ENCODE measurements at regions not wholly inside any gene's neighbourhood (a gene's known extent, or its start where the extent isn't known, plus 50 kb on each side); places are given as distances from the start of the nearest gene placed in this dataset.

- Histone ChIP-seq H3K9me3 (ENCODE audit: control insufficient read depth in 2 of 2, insufficient read depth in 1 of 2, low read depth in 1 of 2, low read length in 1 of 2) (no peaks in the 10 kb centered on the region), H3K36me3 (ENCODE audit: control insufficient read depth in 3 of 3, insufficient read depth in 2 of 3, low read depth in 1 of 3, low read length in 3 of 3) (no peaks in the 10 kb centered on the region), H3K4me1 (ENCODE audit: control insufficient read depth in 3 of 3, insufficient read depth in 2 of 3, low read depth in 1 of 3, low read length in 2 of 3) (peaks cover 0 to 4% (median 0%) of the 10 kb centered on the region in 3 donors), H3K27ac (ENCODE audit: low read depth in 1 of 3, low read length in 2 of 3) (no peak overlapping the region), H3K4me3 (ENCODE audit: low read depth in 1 of 3, low read length in 3 of 3) (no peak overlapping the region), H3K27me3 (ENCODE audit: control insufficient read depth in 3 of 3, insufficient read depth in 3 of 3, low read length in 3 of 3) (no peaks in the 10 kb centered on the region)
- 83 to 96% (median 92%) methylated on average over 3 of the region's 3 CpGs for WGBS, 3 donors
- FAIRE-seq (no peak), DNase-seq (no peak)
Observed at GRCh38 chrX:69069876-69070275, 95.4 kb downstream of the PJA1 start.

- Histone ChIP-seq H3K36me3 (ENCODE audit: control insufficient read depth in 3 of 3, insufficient read depth in 2 of 3, low read depth in 1 of 3, low read length in 3 of 3) (no peaks in the 10 kb centered on the region), H3K4me1 (ENCODE audit: control insufficient read depth in 3 of 3, insufficient read depth in 2 of 3, low read depth in 1 of 3, low read length in 2 of 3) (peaks cover 0 to 4% (median 0%) of the 10 kb centered on the region in 3 donors), H3K4me3 (ENCODE audit: low read depth in 1 of 3, low read length in 3 of 3) (no peak overlapping the region), H3K27me3 (ENCODE audit: control insufficient read depth in 3 of 3, insufficient read depth in 3 of 3, low read length in 3 of 3) (no peaks in the 10 kb centered on the region), H3K9me3 (ENCODE audit: control insufficient read depth in 2 of 2, insufficient read depth in 1 of 2, low read depth in 1 of 2, low read length in 1 of 2) (peaks cover 0 to 4% of the 10 kb centered on the region in 2 donors), H3K27ac (ENCODE audit: low read depth in 1 of 3, low read length in 2 of 3) (no peak overlapping the region)
- FAIRE-seq (no peak), DNase-seq (no peak)
- 50 to 81% (median 60%) methylated on average over 2 to 4 of the region's 4 CpGs for WGBS, 3 donors
Observed at GRCh38 chrX:69069086-69069445, 96.2 kb downstream of the PJA1 start.

- WGBS, 3 donors: 72 to 79% (median 76%) methylated on average over 6 to 7 of the region's 7 CpGs
- H3K27ac ChIP-seq (ENCODE audit: low read depth in 1 of 3, low read length in 2 of 3): no peak overlapping the region
- no peak overlapping the region for H3K4me3 ChIP-seq (ENCODE audit: low read depth in 1 of 3, low read length in 3 of 3)
- H3K27me3 ChIP-seq (ENCODE audit: control insufficient read depth in 3 of 3, insufficient read depth in 3 of 3, low read length in 3 of 3): no peaks in the 10 kb centered on the region
- DNase-seq (no peak), FAIRE-seq (no peak)
- no peaks in the 10 kb centered on the region for H3K36me3 ChIP-seq (ENCODE audit: control insufficient read depth in 3 of 3, insufficient read depth in 2 of 3, low read depth in 1 of 3, low read length in 3 of 3)
- H3K4me1 ChIP-seq (ENCODE audit: control insufficient read depth in 3 of 3, insufficient read depth in 2 of 3, low read depth in 1 of 3, low read length in 2 of 3): peaks cover 0 to 4% (median 0%) of the 10 kb centered on the region in 3 donors
- peaks cover 0 to 7% of the 10 kb centered on the region in 2 donors for H3K9me3 ChIP-seq (ENCODE audit: control insufficient read depth in 2 of 2, insufficient read depth in 1 of 2, low read depth in 1 of 2, low read length in 1 of 2)
Observed at GRCh38 chrX:69068301-69069085, 96.8 kb downstream of the PJA1 start.

DNA sequence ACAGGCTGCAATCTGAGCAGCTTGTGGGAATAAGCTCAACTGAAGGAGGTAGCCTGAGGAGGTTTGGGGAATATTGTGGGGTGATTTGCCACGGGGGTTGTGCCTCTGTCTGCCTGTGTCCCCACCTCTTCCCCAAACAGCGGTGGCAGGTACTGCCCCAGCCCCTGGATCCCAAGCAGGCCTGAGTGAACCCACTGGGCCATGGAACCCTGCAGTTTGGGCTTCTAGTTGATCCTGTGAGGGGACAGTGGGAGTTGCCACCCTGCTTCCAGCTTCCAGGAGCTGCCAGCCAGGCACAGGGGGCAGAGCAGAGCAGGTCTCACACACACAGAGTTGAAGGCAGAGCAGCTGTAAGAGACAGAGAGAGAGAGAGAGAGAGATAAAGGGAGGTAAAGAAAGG, 97.4 kb downstream of the PJA1 start:
- H3K4me1 ChIP-seq (ENCODE audit: control insufficient read depth in 3 of 3, insufficient read depth in 2 of 3, low read depth in 1 of 3, low read length in 2 of 3): peaks cover 0 to 4% (median 0%) of the 10 kb centered on the region in 3 donors
- FAIRE-seq (no peak), DNase-seq (no peak)
- no peaks in the 10 kb centered on the region for H3K27me3 ChIP-seq (ENCODE audit: control insufficient read depth in 3 of 3, insufficient read depth in 3 of 3, low read length in 3 of 3)
- WGBS, 3 donors: 58 to 94% (median 76%) methylated on average over 2 of the region's 2 CpGs
- H3K27ac ChIP-seq (ENCODE audit: low read depth in 1 of 3, low read length in 2 of 3): no peak overlapping the region
- peaks cover 0 to 7% of the 10 kb centered on the region in 2 donors for H3K9me3 ChIP-seq (ENCODE audit: control insufficient read depth in 2 of 2, insufficient read depth in 1 of 2, low read depth in 1 of 2, low read length in 1 of 2)
- H3K4me3 ChIP-seq (ENCODE audit: low read depth in 1 of 3, low read length in 3 of 3): no peak overlapping the region
- no peaks in the 10 kb centered on the region for H3K36me3 ChIP-seq (ENCODE audit: control insufficient read depth in 3 of 3, insufficient read depth in 2 of 3, low read depth in 1 of 3, low read length in 3 of 3)

DNA sequence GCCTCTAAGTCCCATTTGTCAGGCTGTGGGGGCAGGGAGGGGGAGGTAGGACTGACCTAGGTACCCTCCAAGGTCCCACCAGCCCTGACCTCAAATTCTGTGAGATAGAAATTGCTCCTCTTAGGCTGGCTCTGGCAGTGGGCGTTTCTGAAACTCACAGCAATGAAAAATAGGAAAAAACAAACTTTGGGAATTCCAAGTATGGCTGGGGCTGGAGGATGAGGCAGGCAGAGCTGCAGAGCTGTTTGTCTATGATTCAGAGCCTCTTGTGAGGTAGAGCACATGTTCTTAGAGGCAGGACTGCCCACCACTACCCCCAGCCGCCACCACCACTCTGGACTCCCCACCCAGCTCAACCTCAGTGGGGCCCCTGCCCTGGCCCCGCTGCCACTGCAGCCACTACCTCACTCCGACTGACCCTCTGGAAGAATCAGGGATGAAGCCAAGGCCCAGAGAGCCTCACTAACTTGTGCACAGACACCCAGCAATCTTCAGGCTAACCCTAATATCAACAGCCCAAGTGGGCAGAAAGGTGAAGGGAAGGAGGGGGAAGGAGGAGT, 98.2 kb downstream of the PJA1 start:
- Histone ChIP-seq H3K9me3 (ENCODE audit: control insufficient read depth in 2 of 2, insufficient read depth in 1 of 2, low read depth in 1 of 2, low read length in 1 of 2) (peaks cover 0 to 7% of the 10 kb centered on the region in 2 donors), H3K27me3 (ENCODE audit: control insufficient read depth in 3 of 3, insufficient read depth in 3 of 3, low read length in 3 of 3) (no peaks in the 10 kb centered on the region), H3K4me1 (ENCODE audit: control insufficient read depth in 3 of 3, insufficient read depth in 2 of 3, low read depth in 1 of 3, low read length in 2 of 3) (peaks cover 0 to 4% (median 0%) of the 10 kb centered on the region in 3 donors), H3K27ac (ENCODE audit: low read depth in 1 of 3, low read length in 2 of 3) (no peak overlapping the region), H3K4me3 (ENCODE audit: low read depth in 1 of 3, low read length in 3 of 3) (no peak overlapping the region), H3K36me3 (ENCODE audit: control insufficient read depth in 3 of 3, insufficient read depth in 2 of 3, low read depth in 1 of 3, low read length in 3 of 3) (no peaks in the 10 kb centered on the region)
- DNase-seq (no peak), FAIRE-seq (no peak)
- 61 to 94% (median 75%) methylated on average over 3 to 4 of the region's 4 CpGs for WGBS, 3 donors

DNA sequence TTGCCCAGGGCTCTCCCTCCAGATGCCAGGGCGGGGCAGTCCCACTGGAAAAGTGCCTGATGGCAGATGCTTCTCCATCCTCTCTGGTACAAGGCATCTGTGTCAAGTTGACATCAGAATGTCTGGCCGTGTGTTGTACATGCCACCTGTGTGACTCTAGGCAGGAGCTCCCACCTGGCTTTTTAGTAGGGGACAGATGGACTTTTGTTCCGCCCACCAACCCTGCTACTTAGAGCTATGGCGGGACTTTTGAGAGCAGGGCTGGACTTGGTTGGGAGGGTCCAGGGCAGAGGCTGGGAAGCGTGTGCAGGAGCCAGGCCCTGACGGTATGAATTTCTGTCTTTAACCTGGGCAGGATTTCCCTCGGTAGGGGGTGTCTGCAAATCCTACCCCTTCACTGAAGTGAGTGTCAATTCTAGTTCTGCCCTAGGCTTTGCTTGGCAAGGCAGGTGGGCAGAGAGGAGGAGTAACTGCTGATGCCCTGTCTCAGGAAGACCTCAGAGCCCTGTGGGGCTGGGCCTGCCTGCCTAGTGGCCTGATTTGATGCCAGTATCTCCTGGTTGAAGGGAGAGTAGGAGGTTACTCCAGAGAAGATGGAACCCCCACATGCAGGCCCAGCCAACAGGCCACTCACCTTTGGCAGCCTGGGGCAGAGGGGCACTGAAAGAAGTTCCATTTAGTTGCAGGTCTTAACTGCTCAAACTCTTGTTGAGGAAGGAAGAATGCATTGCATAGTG, 99.1 kb downstream of the PJA1 start:
- Histone ChIP-seq H3K36me3 (ENCODE audit: control insufficient read depth in 3 of 3, insufficient read depth in 2 of 3, low read depth in 1 of 3, low read length in 3 of 3) (no peaks in the 10 kb centered on the region), H3K4me3 (ENCODE audit: low read depth in 1 of 3, low read length in 3 of 3) (no peak overlapping the region), H3K4me1 (ENCODE audit: control insufficient read depth in 3 of 3, insufficient read depth in 2 of 3, low read depth in 1 of 3, low read length in 2 of 3) (peaks cover 0 to 4% (median 0%) of the 10 kb centered on the region in 3 donors), H3K27me3 (ENCODE audit: control insufficient read depth in 3 of 3, insufficient read depth in 3 of 3, low read length in 3 of 3) (no peaks in the 10 kb centered on the region), H3K9me3 (ENCODE audit: control insufficient read depth in 2 of 2, insufficient read depth in 1 of 2, low read depth in 1 of 2, low read length in 1 of 2) (peaks cover 0 to 7% of the 10 kb centered on the region in 2 donors), H3K27ac (ENCODE audit: low read depth in 1 of 3, low read length in 2 of 3) (no peak overlapping the region)
- 70 to 90% (median 88%) methylated on average over 7 of the region's 7 CpGs for WGBS, 3 donors
- FAIRE-seq (no peak), DNase-seq (no peak)

- H3K4me1 ChIP-seq (ENCODE audit: control insufficient read depth in 3 of 3, insufficient read depth in 2 of 3, low read depth in 1 of 3, low read length in 2 of 3): peaks cover 0 to 6% (median 0%) of the 10 kb centered on the region in 3 donors
- no peak for DNase-seq
- H3K27me3 ChIP-seq (ENCODE audit: control insufficient read depth in 3 of 3, insufficient read depth in 3 of 3, low read length in 3 of 3): no peaks in the 10 kb centered on the region
- WGBS, 3 donors: 50 to 69% (median 53%) methylated on average over 1 of the region's 1 CpG
- H3K36me3 ChIP-seq (ENCODE audit: control insufficient read depth in 3 of 3, insufficient read depth in 2 of 3, low read depth in 1 of 3, low read length in 3 of 3): no peaks in the 10 kb centered on the region
- FAIRE-seq: no peak
- peaks cover 0 to 7% of the 10 kb centered on the region in 2 donors for H3K9me3 ChIP-seq (ENCODE audit: control insufficient read depth in 2 of 2, insufficient read depth in 1 of 2, low read depth in 1 of 2, low read length in 1 of 2)
- no peak overlapping the region for H3K27ac ChIP-seq (ENCODE audit: low read depth in 1 of 3, low read length in 2 of 3)
- H3K4me3 ChIP-seq (ENCODE audit: low read depth in 1 of 3, low read length in 3 of 3): no peak overlapping the region
Observed at GRCh38 chrX:69065451-69065850, 99.8 kb downstream of the PJA1 start.

- Histone ChIP-seq H3K36me3 (ENCODE audit: control insufficient read depth in 3 of 3, insufficient read depth in 2 of 3, low read depth in 1 of 3, low read length in 3 of 3) (no peaks in the 10 kb centered on the region), H3K27ac (ENCODE audit: low read depth in 1 of 3, low read length in 2 of 3) (no peak overlapping the region), H3K27me3 (ENCODE audit: control insufficient read depth in 3 of 3, insufficient read depth in 3 of 3, low read length in 3 of 3) (no peaks in the 10 kb centered on the region), H3K9me3 (ENCODE audit: control insufficient read depth in 2 of 2, insufficient read depth in 1 of 2, low read depth in 1 of 2, low read length in 1 of 2) (peaks cover 0 to 7% of the 10 kb centered on the region in 2 donors), H3K4me1 (ENCODE audit: control insufficient read depth in 3 of 3, insufficient read depth in 2 of 3, low read depth in 1 of 3, low read length in 2 of 3) (peaks cover 0 to 7% (median 0%) of the 10 kb centered on the region in 3 donors), H3K4me3 (ENCODE audit: low read depth in 1 of 3, low read length in 3 of 3) (no peak overlapping the region)
- DNase-seq (no peak), FAIRE-seq (no peak)
- 72 to 85% (median 80%) methylated on average over 4 of the region's 4 CpGs for WGBS, 3 donors
Observed at GRCh38 chrX:69063486-69063885, 101.8 kb downstream of the PJA1 start.
